Spleen (tissue), 11 donors: ENCODE measurements at regions not wholly inside any gene's neighbourhood (a gene's known extent, or its start where the extent isn't known, plus 50 kb on each side); places are given as distances from the start of the nearest gene placed in this dataset.

Source experiments
- DNase-seq: peaks from one replicate; pipeline ENCODE4 v3.0.0-alpha.2; 2020
- H3K27ac ChIP-seq, 8 donors: fragments of 200-600 bp; sonication (generic) in 7 of 8; 1 replicate in 4 of 8; 2 replicates in 4 of 8; pipeline versions ENCODE4 v1.5.0 to v1.8.0; 2016 to 2021; ENCODE audit warnings: inconsistent platforms in 4 of 8, mild to moderate bottlenecking in 4 of 8, moderate library complexity in 1 of 8
- H3K27me3 ChIP-seq, 7 donors: fragments of 200-600 bp; sonication (generic) in 6 of 7; replicated peaks in 1 of 7; 1 replicate in 4 of 7; 2 replicates in 3 of 7; pipeline versions ENCODE4 v1.5.0 to v1.8.0; 2016 to 2021; ENCODE audit warnings: inconsistent platforms in 3 of 7, mild to moderate bottlenecking in 1 of 7
- H3K36me3 ChIP-seq, 6 donors: fragments of 200-600 bp; sonication (generic) in 5 of 6; 1 replicate in 4 of 6; 2 replicates in 2 of 6; pipeline versions ENCODE4 v1.5.0 to v1.8.0; 2016 to 2021; ENCODE audit warnings: inconsistent platforms in 2 of 6
- H3K4me1 ChIP-seq, 6 donors: fragments of 200-600 bp; sonication (generic) in 5 of 6; 1 replicate in 3 of 6; 2 replicates in 3 of 6; pipeline versions ENCODE4 v1.5.0 to v1.8.0; 2016 to 2021; ENCODE audit warnings: inconsistent platforms in 3 of 6
- H3K4me3 ChIP-seq, 8 donors: fragments of 200-600 bp; sonication (generic) in 7 of 8; 1 replicate in 4 of 8; 2 replicates in 4 of 8; pipeline versions ENCODE4 v1.5.0 to v1.8.0; 2016 to 2021; ENCODE audit warnings: inconsistent platforms in 4 of 8, mild to moderate bottlenecking in 4 of 8, moderate library complexity in 2 of 8
- H3K9me3 ChIP-seq, 8 donors: fragments of 200-600 bp; sonication (generic) in 7 of 8; 1 replicate in 4 of 8; 2 replicates in 4 of 8; pipeline versions ENCODE4 v1.5.0 to v1.8.0; 2016 to 2021; ENCODE audit warnings: inconsistent platforms in 4 of 8
- POLR2A ChIP-seq, 3 donors: fragments of 450-650 bp; IDR thresholded peaks; one replicate each; pipeline ENCODE4 v1.5.1; 2017; ENCODE audit warnings: antibody characterized with exemption in 3 of 3, mild to moderate bottlenecking in 1 of 3
- POLR2AphosphoS5 ChIP-seq, 3 donors: sonication (generic); formaldehyde crosslinking; IDR thresholded peaks; one replicate each; pipeline ENCODE4 v1.5.1; 2017; ENCODE audit warnings: antibody characterized with exemption in 3 of 3
- WGBS, 5 donors: extraction: QIAGEN DNeasy Blood & Tissue Kit in 3 of 5; methylation state at CpG; one replicate each; pipeline versions ENCODE4 v1.1.5 to v1.1.7; 2013 to 2018; 5-methylcytosine and 5-hydroxymethylcytosine counted together
- intact Hi-C: fragments of 100-400 bp; cut with DNase I; formaldehyde crosslinking; loops from one replicate; pipeline ENCODE4 v1.15.0; 2023; ENCODE audit warnings: low total_unique reads
- TF ChIP-seq, protein P1 (sequence below), 11 experiments: fragments of 200-600 bp in 7 of 11; fragments of 450-650 bp in 4 of 11; sonication (generic) in 4 of 11; IDR thresholded peaks in 8 of 11; conservative IDR thresholded peaks in 3 of 11; 1 replicate in 7 of 11; 2 replicates in 4 of 11; pipeline versions ENCODE4 v1.4.0 to v1.8.0; 2016 to 2021; ENCODE audit warnings: antibody characterized with exemption in 11 of 11, inconsistent platforms in 4 of 11, mild to moderate bottlenecking in 1 of 11
- donor health status: healthy with polysubstance abuse.
- donor health status: DM: no; HTN: no; CAD: no; lungs with moderate emphysema.
- donor health status: DM: no; HTN: no; CAD: no.
- donor health status: Bipolar disorder and iron deficiency.
- donor health status: healthy.
- donor health status: DM: no; HTN: no; CAD: no.
- donor health status: DM: yes; HTN: yes; CAD: no.

DNA sequence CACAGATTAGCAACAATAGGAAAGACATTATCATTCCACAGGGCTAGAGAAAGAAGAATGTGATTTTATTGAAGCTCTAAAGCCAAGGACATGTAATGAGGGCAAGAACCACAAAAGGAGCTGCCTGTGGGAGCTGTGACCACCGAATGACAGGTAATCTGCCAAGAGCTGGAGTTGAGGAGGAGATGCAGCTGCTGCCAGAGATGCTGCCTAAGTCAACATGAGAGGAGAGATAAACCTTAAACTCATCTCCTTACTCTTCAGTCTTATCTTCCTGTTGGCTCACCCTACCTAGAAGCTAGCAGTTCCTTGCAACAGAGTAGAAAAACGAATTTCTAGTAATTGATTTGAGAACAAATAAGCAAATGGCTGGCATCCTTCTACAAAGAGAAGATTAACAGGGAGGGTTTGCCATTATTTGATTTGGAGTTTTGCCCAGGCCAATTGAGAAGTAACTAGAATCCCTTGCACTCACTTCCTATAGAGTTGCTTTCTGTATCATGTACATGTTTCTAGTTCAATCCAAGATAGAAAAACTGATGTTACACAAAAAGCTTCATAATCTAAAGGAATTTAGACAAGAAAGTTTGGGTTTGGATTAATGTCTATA lies 539.2 kb downstream of the TLE1 start:
- no peaks in the 10 kb centered on the region for H3K4me1 ChIP-seq
- H3K27me3 ChIP-seq, result no peaks in the 10 kb centered on the region
- no peaks in the 10 kb centered on the region for H3K36me3 ChIP-seq
- WGBS, 5 donors, result 34 to 45% (median 40%) methylated on average over 2 of the region's 2 CpGs
- DNase-seq, result no peak
- TF ChIP-seq POLR2A (IDR thresholded peaks at IDR 0.05), result no peak
- TF ChIP-seq, protein P1, sequence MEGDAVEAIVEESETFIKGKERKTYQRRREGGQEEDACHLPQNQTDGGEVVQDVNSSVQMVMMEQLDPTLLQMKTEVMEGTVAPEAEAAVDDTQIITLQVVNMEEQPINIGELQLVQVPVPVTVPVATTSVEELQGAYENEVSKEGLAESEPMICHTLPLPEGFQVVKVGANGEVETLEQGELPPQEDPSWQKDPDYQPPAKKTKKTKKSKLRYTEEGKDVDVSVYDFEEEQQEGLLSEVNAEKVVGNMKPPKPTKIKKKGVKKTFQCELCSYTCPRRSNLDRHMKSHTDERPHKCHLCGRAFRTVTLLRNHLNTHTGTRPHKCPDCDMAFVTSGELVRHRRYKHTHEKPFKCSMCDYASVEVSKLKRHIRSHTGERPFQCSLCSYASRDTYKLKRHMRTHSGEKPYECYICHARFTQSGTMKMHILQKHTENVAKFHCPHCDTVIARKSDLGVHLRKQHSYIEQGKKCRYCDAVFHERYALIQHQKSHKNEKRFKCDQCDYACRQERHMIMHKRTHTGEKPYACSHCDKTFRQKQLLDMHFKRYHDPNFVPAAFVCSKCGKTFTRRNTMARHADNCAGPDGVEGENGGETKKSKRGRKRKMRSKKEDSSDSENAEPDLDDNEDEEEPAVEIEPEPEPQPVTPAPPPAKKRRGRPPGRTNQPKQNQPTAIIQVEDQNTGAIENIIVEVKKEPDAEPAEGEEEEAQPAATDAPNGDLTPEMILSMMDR (IDR thresholded peaks at IDR 0.05 in 8 of 11, conservative IDR thresholded peaks at IDR 0.05 in 3 of 11), result no peak
- TF ChIP-seq POLR2AphosphoS5 (IDR thresholded peaks at IDR 0.05), result no peak
- intact Hi-C loops, result no loop called here
- H3K27ac ChIP-seq, result no peak overlapping the region
- no peak overlapping the region for H3K4me3 ChIP-seq
- peaks cover 0 to 19% (median 11%) of the 10 kb centered on the region in 8 donors for H3K9me3 ChIP-seq

DNA sequence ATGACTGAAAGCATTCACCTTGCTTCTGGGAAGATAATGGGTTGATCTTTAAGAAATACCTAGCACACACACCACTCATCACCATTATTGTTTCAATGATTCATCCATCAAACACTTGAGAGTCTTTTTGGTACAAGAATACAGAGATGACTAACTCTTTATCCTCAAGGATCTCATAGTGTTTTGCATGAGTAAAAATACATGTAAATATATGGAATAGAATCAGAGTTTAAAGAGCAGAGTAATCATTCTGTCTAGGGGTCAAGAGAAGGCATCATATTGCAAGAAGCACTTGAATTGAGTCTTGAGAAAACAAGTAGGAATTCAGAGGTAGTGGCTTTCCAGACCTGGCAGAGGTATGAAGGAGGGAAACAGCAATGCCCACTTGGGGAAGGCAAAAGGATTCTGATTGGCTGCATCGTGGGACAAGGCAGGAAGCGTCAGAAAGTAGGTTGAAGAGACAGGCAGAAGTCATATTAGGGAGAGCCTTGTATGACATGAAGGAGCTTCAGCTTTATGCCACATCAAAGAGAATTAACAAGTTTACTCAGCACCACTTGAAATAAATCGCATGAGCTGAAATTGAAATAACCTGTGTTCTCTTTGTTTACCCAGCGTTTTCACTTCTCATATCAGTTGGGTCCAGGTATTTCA lies 542.5 kb downstream of the TLE1 start:
- no peak for TF ChIP-seq POLR2A (IDR thresholded peaks at IDR 0.05)
- no peak for TF ChIP-seq POLR2AphosphoS5 (IDR thresholded peaks at IDR 0.05)
- TF ChIP-seq, protein P1 (IDR thresholded peaks at IDR 0.05 in 8 of 11, conservative IDR thresholded peaks at IDR 0.05 in 3 of 11), result no peak
- 74 to 81% (median 80%) methylated on average over 4 of the region's 4 CpGs for WGBS, 5 donors
- H3K9me3 ChIP-seq, result peaks cover 0 to 13% (median 8%) of the 10 kb centered on the region in 8 donors

DNA sequence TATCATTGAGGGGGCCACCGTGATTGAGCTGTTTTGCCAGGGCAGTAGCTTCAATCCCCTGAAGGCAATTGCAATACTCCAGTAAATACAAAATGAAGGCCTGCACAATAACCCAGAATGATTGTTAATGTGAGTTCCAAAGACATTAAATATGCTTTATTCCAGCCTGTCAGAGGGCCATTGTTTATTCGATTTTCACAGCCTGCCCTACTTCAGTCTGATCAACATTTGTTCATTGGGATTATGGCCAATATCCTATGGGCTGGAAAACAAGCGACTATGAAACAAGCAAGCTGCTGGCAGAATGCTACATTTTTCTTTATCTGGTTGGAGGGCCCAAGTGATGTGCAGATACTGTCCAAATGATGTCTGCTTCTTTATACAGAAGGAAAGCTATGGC lies 543.1 kb downstream of the TLE1 start:
- intact Hi-C loops, result no loop called here
- no peak overlapping the region for H3K27ac ChIP-seq
- TF ChIP-seq POLR2AphosphoS5 (IDR thresholded peaks at IDR 0.05), result no peak
- TF ChIP-seq, protein P1 (IDR thresholded peaks at IDR 0.05 in 8 of 11, conservative IDR thresholded peaks at IDR 0.05 in 3 of 11), result no peak
- TF ChIP-seq POLR2A (IDR thresholded peaks at IDR 0.05), result no peak
- DNase-seq, result no peak
- peaks cover 0 to 13% (median 8%) of the 10 kb centered on the region in 8 donors for H3K9me3 ChIP-seq
- WGBS, 5 donors, result 63 to 91% (median 78%) methylated on average over 3 of the region's 3 CpGs
- no peak overlapping the region for H3K4me3 ChIP-seq
- no peaks in the 10 kb centered on the region for H3K4me1 ChIP-seq
- no peaks in the 10 kb centered on the region for H3K27me3 ChIP-seq
- H3K36me3 ChIP-seq, result no peaks in the 10 kb centered on the region

More for the DNA sequence above, 542.5 kb downstream of the TLE1 start:
- Histone ChIP-seq H3K27me3 (no peaks in the 10 kb centered on the region), H3K36me3 (no peaks in the 10 kb centered on the region), H3K4me1 (no peaks in the 10 kb centered on the region), H3K27ac (no peak overlapping the region), H3K4me3 (no peak overlapping the region)
- intact Hi-C loops, result no loop called here
- DNase-seq, result no peak

DNA sequence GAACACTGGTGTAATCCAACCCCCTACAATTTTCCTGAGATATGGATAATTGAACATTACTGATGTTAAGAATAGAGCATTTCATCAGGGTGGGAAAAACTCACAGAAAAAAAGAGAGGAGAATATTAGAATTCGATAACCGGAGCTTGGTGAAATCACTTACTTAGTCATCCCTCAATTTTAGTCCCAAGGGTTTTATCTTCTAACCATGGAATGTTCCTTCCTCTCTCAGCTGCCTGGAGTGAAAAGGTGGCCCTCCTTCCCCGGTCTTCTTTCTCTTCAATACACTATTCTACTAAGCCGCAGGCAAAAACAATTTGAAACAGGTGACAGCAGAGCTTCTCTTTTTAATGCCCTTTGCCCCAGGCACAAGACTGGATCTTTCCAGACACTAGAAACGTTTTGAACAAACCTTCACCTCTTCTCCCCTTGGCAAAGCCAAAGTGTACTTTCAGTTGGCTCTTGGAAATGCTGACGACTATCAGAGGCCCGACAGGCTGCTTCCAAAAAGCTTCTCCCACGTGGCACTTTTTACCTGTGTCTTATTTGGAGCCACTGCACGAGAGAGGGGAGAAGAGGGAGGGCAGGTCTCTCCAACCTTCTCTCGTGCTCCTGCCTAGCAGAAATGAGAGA lies 543.9 kb downstream of the TLE1 start:
- TF ChIP-seq POLR2A (IDR thresholded peaks at IDR 0.05) (no peak), POLR2AphosphoS5 (IDR thresholded peaks at IDR 0.05) (no peak)
- TF ChIP-seq, protein P1 (IDR thresholded peaks at IDR 0.05 in 8 of 11, conservative IDR thresholded peaks at IDR 0.05 in 3 of 11), result no peak

More for the DNA sequence above, 543.9 kb downstream of the TLE1 start:
- intact Hi-C loops, result no loop called here
- H3K27ac ChIP-seq, result no peak overlapping the region
- no peaks in the 10 kb centered on the region for H3K4me1 ChIP-seq
- no peak overlapping the region for H3K4me3 ChIP-seq
- peaks cover 0 to 13% (median 8%) of the 10 kb centered on the region in 8 donors for H3K9me3 ChIP-seq
- H3K27me3 ChIP-seq, result no peaks in the 10 kb centered on the region
- no peaks in the 10 kb centered on the region for H3K36me3 ChIP-seq
- 78 to 84% (median 80%) methylated on average over 10 of the region's 10 CpGs for WGBS, 5 donors
- DNase-seq, result no peak
